NCI-H345 treated with DMSO at 0.1 percent for 48 hours (cell line): ENCODE measurements at regions not wholly inside any gene's neighbourhood (a gene's known extent, or its start where the extent isn't known, plus 50 kb on each side); places are given as distances from the start of the nearest gene placed in this dataset.

ENCODE experiments used
- DNase-seq: peaks from one replicate; lab custom pipeline; 2025; ENCODE audit not compliant: unreplicated experiment; lab: John Stamatoyannopoulos, UW

GRCh38 chr18:6644836-6645627, 84.5 kb upstream of the ARHGAP28 start:
- DNase-seq: no peak

GRCh38 chr18:6646801-6647200, 82.7 kb upstream of the ARHGAP28 start:
- no peak for DNase-seq

DNA sequence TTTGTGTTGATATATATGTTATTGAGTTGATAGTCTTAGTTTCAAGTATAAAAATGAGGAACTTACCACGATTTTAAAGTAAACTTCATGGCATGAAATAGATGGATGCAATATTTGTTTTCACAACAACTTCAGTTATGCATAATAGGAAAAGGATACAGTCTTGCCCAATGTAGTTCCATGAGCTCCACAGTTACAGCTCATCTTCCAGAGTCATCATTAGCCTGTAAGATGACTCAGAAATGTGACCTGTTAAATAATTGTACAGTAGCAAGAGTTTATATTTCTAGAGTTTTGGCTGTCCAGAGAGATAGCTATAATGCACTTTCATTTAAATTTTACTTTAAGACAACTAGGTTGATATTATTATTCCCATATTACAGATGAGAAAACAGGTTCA, 80.9 kb upstream of the ARHGAP28 start:
- no peak for DNase-seq

DNA sequence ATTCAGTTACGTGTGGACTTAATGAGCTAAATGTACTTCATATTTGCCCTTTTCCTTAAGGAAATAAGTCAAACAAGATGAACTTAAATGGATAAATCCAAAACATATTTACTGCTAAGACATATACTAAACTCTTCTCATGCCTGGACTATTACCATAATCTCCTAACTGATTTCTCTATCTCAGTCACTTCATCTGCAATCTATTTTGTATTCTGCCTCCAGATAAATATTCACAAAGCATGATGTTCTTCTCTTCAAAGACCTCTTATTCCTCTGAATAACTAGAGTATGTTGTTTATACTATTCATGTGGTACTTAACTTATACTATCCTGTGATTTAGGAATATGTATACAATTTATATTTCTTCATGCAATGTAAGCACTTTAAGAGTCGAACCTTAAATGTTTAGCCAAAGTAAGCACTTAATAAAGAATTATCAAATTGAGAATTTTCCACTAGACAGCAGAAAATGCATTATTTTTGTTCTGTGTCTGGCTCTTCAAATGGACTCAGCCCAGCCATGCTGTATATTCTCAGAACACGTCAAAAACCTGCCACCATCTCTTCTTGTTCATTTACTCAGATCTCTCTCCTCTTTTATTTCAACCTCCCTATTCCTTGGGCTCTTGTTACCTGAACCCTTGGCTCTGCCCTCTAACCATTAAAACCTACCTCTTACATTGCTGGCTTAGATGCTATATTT, 79.9 kb upstream of the ARHGAP28 start:
- DNase-seq: no peak

DNA sequence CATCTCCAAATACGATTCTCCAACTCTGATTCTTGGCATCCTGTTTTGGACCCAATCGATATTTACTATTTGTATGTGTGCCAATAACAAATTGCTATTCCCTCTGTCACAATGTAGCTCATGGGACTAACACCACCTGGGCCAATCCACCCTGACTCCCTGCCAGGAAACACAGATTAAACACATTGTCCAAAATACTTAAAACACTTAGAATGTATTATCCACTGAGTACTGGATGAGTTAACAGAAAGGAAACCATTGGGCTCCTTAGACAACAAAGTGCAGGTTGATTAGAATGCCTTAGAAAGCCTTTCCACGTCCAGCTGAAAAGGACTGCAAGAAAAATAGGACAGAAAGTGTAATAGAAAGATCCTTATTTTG, 79.4 kb upstream of the ARHGAP28 start:
- peak; percentile 60 for DNase-seq

DNA sequence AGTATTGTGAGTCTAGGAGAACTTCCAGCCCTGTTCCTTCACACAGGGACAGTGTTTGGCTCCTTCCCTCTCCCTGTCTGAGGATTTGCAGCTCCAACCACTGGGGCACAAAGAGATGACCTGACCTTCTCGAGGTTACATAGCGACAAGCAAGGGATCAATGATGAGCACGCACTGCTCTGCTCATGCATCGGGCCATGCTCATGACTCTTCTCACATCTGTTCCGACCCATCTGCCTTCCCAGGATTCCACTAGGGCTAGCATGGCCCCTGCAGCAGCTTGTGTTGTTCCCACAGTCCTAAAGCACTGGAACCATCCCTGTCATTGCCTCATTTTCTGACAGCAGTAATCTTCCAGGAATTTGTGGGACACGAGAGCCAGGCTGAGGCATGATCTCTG, 78.8 kb upstream of the ARHGAP28 start:
- DNase-seq: no peak

GRCh38 chr18:6652098-6652497, 77.4 kb upstream of the ARHGAP28 start:
- no peak for DNase-seq

DNA sequence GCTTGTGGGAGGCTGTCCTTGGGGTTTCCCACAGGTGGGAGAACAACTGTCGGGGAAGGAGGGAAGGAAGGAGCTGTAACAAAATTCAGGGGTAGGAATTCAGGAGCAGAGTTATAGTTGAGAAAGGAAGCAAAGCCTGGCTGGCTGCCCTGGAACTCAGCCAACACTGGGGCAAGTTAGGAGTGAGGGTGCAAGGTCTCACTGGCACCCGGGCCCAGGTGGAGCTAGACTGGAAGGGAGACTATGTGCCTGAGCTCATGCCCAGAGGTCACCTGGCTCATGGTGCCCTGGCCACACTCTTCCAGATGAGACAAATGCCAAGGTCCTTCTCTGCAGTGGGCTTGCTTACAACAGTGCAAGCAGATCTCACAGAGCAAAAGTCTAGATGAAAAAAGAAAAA, 75.6 kb upstream of the ARHGAP28 start:
- no peak for DNase-seq

DNA sequence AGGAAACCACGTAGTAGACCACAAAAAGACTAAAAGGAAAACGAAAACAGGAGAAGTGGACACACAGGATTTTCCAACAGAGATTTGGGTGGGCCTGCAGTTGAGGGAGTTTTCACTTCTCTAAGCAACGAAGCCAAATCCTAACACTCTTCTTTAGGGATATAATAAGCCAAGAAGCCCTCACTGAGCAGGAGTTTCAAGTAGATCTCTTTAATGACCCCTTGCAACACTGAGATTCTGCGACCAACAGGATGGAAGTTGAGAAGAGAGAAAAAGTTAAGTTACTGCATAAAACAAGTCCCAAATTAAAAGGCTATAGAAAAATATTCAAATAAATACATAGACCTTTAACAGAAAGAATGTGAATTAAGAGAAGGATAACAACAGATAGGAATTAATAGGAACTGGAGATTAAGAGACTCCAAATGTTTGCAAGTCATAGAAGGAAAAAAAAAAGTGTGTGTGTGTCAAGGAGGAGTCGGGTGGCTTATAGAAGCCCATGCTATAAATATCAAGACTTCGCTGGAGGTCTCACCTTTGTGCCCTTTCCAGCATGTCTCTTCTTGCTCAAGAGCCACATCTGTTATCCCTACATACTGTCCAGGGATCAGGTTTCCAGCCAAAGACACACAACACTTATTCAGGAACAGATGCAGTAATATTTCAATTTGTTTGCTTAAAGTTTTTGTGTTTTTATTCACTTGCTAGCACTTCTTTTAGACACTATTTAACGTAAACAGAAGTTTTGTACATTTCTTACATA, 69.4 kb upstream of the ARHGAP28 start:
- DNase-seq: no peak

DNA sequence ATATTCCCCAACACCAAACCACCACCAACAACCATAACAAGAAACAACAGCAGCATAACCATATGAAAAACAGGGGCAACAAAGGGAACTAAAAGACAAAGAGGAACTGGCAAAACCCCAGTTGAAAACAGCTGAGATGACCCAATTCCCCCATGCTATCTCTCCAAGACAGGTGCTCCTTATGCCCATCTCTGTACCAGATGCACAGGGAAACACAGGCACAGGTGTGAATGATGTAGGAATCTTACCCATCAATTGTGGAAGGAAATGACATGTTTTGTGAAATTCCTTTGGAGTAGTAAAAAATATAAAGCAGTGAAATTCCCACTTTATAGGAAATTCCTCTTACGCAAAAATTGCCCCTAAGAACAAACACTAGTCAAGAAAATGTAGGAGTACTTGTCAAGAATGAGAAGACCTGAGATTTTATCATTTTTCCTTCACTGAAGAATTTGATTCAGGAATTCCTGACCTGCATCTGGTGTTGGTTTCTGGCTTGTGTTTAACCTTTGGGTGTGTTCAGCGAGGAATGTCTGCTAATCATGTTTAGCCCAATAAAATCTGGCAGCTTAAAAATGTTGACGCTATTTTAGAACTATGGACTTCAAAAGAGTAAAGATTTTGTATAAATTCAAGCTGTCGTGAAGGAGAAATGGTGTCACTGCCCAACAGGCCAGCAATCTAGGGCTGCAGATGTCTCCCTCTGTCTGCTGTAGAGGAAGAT, 67.7 kb upstream of the ARHGAP28 start:
- DNase-seq: no peak

DNA sequence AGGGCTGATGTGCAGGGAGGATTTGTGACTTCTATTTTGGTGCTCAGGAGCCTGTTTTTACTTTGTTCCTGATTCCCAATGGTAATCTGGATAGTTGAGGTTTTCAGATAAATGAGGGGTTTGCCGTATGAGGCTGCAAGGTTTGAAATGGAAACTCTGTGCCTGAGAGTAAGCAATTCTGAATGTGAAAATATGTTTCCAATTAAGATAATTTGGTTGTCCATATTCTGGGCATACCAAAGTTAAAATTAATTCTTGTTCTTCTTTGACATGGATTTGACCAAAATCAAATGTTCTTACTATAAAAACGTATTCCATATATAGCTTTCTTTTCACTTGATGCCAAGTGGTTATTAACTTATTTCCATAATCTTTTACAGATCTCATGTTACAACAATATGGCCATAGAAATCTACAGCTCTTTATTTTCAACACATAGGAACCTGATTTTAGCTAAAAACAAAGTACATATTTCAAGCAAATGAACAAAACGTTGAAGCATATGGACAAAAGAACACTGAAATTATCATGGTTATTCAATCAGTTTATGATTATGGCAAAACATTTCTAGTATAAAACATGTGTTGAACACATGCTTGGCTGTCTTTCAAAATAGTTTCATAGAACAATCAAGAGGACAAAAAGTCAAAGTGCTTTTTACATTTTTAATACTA, 63.4 kb upstream of the ARHGAP28 start:
- no peak for DNase-seq

DNA sequence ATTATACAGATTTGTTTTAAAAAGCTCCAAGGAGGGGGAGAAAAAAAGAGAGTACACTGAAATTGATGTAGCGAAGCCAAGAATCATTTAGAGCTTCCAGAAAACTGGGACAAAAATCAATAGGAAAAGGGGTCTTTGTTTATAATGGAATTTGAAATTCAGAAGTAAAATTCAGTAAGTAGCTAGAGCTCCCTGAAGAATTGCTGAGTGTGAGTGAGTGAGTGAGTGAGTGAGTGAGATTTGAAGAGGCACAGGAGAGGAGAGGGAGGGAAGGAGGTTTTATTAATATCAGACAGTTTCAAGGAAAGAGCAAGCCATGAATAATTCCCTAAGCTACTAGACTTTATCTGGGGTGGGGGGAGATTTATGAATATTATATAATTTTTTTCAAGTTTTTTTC, 60.7 kb upstream of the ARHGAP28 start:
- no peak for DNase-seq

- DNase-seq: no peak
Observed at GRCh38 chr18:6672821-6673308, 56.7 kb upstream of the ARHGAP28 start.

DNA sequence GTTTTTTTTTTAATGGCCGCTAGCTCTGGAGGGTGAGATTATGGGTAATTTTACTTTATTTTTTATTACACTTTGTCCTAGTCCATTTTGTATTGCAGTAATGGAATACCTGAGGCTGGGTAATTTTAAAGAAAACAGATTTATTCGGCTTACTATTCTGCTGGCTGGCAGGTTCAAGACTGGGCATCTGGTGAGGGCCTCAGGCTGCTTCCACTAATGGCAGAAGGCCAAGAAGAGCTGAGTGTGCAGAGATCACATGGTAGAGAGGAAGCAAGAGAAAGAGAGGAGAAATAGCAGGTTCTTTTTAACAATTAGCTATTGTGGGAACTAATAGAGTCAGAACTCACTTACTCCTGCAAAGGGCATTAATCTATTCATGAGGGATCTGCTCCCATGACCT, 52.4 kb upstream of the ARHGAP28 start:
- no peak for DNase-seq

- no peak for DNase-seq
Observed at GRCh38 chr18:6679201-6679600, 50.3 kb upstream of the ARHGAP28 start.
